Embryonic facial prominence (tissue), 1 donor: ENCODE measurements at regions not wholly inside any gene's neighbourhood (a gene's known extent, or its start where the extent isn't known, plus 50 kb on each side); places are given as distances from the start of the nearest gene placed in this dataset.
A peak's percentile ranks its signal among the peaks of the same experiment; 100 is the strongest.

ENCODE experiments used
- DNase-seq: peaks from one replicate; pipeline ENCODE4 v3.0.0-alpha.2; 2016; ENCODE audit errors: extremely low spot score

DNA sequence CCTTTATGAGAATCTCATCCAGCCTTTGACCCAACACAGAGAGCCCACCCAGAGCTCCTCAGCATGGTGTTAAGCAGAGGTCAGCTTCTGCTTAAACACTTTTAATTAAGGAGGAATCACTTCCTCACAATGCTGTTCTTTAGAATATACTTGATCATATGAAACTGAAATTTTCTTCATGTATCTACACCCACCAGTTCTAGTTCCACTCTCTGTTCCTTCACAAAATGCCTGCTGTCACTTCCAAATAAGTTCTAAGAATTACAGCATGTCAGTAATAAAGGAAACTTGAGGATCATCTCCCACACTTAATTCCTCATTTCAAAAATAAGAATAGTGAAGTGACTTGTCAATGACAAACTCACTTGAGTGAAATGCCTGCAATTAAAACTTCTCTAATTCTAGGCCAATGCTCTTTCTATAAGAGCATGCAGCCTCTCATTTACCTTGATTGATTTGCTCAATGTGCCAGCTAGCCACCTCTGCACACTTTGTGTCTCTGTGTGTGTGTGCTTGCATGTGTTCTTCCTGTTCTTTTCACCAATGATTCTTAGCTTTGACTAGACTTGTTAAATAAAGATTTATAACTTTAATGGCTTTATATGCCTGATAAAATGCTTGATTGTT, 356.3 kb downstream of the PLPP3 start:
- DNase-seq, result no peak

- DNase-seq, result no peak
Observed at GRCh38 chr1:56220021-56220420, 359.3 kb downstream of the PLPP3 start.

DNA sequence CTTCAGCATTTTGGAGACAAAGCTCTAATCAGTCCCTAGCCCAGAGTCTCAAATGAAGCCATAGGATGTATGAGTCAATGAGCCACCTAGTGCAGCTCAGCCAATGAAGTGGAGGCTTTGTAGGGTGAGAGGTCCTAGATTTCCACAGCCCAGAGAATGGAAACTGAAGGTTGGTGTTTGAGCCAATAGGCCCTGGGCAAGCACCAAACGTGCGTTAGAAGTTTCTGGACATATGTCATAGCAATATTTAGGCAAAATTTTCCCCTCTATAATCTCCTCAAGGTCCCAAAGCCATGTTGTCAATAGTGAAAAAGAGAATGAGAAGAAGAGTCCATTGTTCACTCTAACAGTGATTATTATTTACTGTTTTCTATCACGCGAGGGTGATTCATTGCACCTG, 361.3 kb downstream of the PLPP3 start:
- DNase-seq, result no peak

DNA sequence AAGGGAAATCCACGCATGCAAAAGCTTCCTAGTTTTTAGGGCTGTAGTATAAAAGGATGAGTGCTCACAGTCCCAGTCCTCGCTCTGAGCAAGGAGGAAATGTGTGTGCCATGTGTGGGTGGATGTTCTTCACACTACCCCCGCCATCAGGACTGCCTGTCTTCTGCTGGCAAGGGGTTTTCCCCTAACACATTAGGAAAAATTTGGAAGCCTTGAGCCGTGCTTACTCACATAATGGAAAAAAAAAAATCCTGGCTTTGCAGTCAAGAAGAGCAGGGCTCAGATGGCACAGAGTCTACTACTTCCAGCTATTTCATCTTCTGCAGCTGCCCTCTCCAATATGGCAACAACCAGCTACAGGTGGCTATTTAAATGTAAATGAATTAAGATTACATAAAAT, 363.1 kb downstream of the PLPP3 start:
- no peak for DNase-seq

DNA sequence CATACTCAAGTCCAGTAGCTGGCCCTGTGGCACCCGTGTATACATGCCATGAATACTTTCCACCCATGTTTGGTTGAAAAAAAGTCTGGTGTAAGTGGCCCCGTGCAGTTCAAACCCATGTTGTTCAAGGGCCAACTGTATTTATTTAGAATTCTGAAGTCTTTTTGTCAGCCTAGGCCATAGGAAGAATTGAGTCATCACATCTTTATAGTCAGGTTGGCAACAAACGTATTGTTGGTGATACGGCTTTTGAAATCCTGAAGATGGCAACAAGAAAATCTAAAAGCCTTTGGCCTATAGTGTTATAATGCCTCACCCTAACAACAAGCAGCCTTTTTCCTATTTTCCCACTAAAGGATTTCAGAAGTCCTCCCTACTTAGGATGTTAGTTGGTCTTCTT, 363.6 kb downstream of the PLPP3 start:
- no peak for DNase-seq

GRCh38 chr1:56215086-56215485, 364.3 kb downstream of the PLPP3 start:
- DNase-seq, result no peak

- DNase-seq, result no peak
Observed at GRCh38 chr1:56213068-56213467, 366.3 kb downstream of the PLPP3 start.

- DNase-seq, result no peak
Observed at GRCh38 chr1:56212143-56212542, 367.2 kb downstream of the PLPP3 start.

DNA sequence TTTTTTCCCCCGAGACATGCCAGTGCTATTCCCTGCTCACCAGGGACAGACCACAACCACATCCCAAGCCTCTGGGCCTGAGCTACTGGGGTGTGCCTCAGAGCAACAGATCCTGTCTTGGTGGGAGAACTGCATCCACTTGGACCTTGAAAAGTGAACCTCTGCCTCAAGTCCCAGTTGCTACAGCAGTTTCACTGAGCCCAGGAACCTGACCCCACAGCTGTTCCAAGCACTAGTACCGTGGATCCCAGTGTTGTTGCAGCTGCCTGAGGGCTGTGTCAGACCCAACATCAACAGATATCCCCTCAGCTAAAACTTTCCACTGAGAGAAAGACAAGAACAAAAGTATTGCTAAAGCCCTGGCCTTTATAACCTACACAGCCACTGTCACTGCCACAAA, 373.0 kb downstream of the PLPP3 start:
- DNase-seq, result no peak

- no peak for DNase-seq
Observed at GRCh38 chr1:56204206-56204605, 375.2 kb downstream of the PLPP3 start.

DNA sequence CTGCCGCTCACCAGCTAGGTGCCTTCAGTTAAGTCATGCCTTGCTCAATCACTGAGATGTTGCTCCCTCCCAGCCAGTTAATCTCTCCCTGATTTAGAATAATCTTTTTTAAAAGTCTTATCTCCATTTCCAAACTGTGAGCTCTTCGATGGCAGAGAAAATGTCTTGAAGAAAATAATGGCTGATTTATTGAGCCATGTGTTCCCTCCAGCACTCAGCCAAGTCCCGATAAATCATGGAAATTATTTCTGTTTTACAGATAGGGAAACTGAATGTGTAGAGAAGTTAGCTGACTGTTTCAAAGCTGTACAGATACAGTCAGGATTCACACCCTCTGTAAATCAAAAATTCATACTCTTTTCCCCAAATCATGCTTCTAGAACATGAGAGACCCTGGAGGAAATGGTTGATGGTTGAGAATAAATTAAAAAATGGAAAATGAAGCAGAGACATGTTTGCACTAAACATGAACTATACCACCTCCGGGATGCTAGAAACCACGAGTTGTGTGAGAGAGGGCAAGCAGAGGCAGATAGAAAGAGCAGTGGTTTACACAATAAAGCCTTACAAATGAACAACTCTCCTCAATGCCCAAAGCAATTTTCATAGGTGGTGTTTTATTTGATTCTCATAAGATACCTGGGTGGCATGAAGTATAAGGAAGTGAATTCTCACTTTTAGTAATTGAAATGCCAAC, 376.4 kb downstream of the PLPP3 start:
- DNase-seq, result no peak

DNA sequence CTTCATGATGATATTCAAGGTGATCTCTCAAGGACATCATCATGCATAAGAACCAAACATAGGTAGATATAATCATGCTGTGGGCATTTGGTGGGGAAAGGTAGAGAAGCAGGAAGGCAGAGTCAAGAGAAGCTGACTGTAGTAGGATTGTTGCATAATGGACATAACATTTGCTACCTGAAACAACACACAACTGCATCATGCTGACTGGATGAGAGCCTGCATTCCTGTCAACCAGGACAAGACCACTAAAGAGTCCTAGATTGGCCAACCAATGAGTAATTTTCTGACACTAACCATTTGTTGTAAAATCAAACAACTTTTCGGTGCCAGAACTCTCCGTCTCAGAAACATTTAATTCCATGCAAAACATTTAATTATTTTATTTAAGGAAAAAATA, 377.2 kb downstream of the PLPP3 start:
- no peak for DNase-seq

GRCh38 chr1:56200896-56201295, 378.5 kb downstream of the PLPP3 start:
- DNase-seq, result no peak

DNA sequence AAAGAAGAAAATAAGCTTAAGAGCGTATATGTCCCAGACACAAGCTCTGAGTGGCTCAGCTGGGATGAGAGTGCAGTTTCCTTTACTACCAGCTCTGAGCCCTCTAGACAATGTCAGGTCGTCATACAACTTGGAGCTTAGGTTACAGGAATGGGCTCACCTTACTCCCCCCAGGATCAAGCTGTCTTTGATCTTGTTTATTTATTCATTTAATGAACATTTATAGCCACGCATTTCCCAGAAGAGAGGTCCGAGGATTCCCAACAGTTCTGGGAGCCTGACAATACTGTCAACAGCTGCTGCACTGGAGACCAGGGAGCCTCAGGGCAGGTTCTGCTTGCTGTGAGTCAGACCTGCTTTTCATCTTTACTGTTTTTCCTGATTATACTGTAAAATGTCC, 378.9 kb downstream of the PLPP3 start:
- no peak for DNase-seq

DNA sequence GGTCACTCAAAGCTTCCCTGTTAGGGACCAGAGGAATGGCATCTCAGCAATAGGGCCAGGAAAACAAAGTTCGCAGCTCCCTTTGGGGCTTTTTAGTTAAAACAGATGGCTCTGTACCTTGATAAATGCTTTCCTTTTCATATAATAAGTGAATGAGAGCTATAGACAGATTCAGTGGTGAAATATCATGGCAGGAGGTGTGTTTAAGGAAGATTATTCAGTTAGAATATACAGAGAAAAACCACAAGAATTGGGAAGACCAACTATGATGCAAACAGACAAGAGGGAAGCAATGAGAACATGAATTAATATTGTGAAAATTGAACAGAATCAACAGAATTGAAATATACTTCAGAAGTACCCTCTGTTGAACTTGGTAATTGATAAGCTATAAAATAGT, 379.4 kb downstream of the PLPP3 start:
- DNase-seq, result no peak

DNA sequence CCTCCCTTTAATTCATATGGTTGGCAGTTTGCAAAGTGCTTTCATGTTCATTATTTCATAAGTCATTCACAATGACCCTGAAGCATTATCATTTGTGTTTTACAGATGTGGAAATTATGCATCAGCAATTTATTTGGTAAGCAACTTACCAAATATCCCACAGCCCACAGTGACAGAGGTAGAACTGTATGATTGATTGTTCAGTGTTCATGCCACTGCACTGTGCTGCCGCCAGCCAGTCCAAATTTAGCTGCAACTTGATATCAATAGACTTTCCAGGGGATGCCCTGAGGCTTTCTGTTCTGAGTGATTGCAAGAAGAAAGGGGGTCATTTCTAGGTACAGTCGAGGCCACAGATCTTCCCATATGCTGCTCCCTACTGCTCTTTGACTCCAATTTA, 380.3 kb downstream of the PLPP3 start:
- no peak for DNase-seq

DNA sequence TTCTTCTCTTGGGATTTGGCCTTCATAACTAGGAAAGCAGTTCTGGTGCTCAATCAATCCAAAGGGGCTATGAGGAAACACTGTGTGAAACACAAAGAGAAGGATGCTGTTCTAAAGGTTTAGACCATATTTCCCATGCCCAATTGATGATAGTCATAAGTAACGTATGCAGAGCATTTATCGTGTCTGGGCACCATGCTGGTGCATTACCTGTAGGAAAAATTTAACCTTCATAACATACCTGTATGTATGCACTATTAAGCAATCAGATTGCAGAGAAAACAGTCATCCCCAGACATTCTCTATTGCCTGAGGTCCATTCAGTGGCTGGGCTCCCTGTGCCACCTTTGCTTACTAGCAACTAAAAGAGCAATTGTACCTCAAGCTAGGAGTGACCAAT, 381.4 kb downstream of the PLPP3 start:
- DNase-seq, result no peak

GRCh38 chr1:56196839-56197238, 382.5 kb downstream of the PLPP3 start:
- DNase-seq, result no peak

GRCh38 chr1:56194701-56195300, 384.6 kb downstream of the PLPP3 start:
- no peak for DNase-seq

DNA sequence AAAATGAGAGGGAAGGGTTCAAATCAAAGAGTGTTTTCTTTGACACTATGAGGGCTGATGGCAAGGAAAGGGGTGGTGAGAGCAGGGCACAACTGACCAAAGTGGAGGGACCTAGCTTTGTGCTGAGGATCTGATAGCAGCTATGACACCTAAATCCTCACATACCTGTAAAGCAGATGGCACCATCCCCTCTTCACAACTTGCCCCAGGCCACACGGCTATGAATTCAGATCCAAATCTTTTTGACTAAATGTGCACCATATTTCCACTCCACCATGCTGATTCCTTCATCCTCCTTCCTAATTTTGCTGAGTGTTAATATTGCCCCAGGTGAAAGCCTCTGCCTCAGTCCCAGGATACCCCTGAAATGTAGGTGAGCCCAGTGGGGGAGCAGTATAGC, 385.7 kb downstream of the PLPP3 start:
- DNase-seq, result no peak

- DNase-seq, result no peak
Observed at GRCh38 chr1:56191369-56191768, 388.0 kb downstream of the PLPP3 start.

GRCh38 chr1:56190806-56191365, 388.5 kb downstream of the PLPP3 start:
- DNase-seq, result peak; percentile 40
